IMR-90 (cell line): ENCODE measurements at regions not wholly inside any gene's neighbourhood (a gene's known extent, or its start where the extent isn't known, plus 50 kb on each side); places are given as distances from the start of the nearest gene placed in this dataset.

Source experiments
- ATAC-seq: fragments of 200-7000 bp; cut with Tn5 transposase; 2 replicates; pipeline ENCODE4 v1.9.1; 2020; ENCODE audit warnings: low read depth, mild to moderate bottlenecking, moderate library complexity
- BruUV-seq: library from RNA; stranded (reverse); fragments of 400-500 nt; replicated peaks from 2 replicates; lab custom pipeline; 2021; lab: Mats Ljungman, UMichigan
- CTCF ChIA-PET: fragments of 300-600 bp; formaldehyde crosslinking; extraction: SDS; loops from one replicate; lab custom pipeline; 2021; ENCODE audit warnings: antibody characterized with exemption; lab: Yijun Ruan, JAX
- POLR2A ChIA-PET: fragments of 300-600 bp; sonication (Branson Sonifier 250); formaldehyde crosslinking; loops from one replicate; lab custom pipeline; 2022; ENCODE audit warnings: antibody characterized with exemption; ENCODE audit not compliant: unreplicated experiment; lab: Charles Lee
- DNase-seq: peaks from one replicate; pipeline ENCODE4 v3.0.0; 2013
- H2AFZ ChIP-seq: replicated peaks from 2 replicates; pipeline ENCODE3; 2013; ENCODE audit warnings: low read length, mild to moderate bottlenecking; ENCODE audit not compliant: poor library complexity
- H2AK5ac ChIP-seq: 2 replicates; pipeline ENCODE4 v1.6.1; 2013; ENCODE audit warnings: low read depth, low read length, inconsistent platforms
- H2AK9ac ChIP-seq: replicated peaks from 2 replicates; pipeline ENCODE3; 2013; ENCODE audit warnings: mild to moderate bottlenecking, low read depth, low read length, moderate library complexity; ENCODE audit not compliant: poor library complexity
- H2BK120ac ChIP-seq: 2 replicates; pipeline ENCODE4 v1.6.1; 2013; ENCODE audit warnings: low read depth, low read length, inconsistent platforms
- H2BK15ac ChIP-seq: 3 replicates; pipeline ENCODE4 v1.6.1; 2013; ENCODE audit warnings: low read depth, low read length, inconsistent platforms
- H2BK20ac ChIP-seq: 2 replicates; pipeline ENCODE4 v1.6.1; 2013; ENCODE audit warnings: low read depth, mild to moderate bottlenecking, inconsistent platforms, low read length, moderate library complexity
- H2BK5ac ChIP-seq: 2 replicates; pipeline ENCODE4 v1.6.1; 2013; ENCODE audit warnings: mild to moderate bottlenecking, low read depth, low read length, inconsistent platforms; ENCODE audit not compliant: poor library complexity, severe bottlenecking
- H3K14ac ChIP-seq: replicated peaks from 2 replicates; pipeline ENCODE4 v1.6.1; 2013; ENCODE audit warnings: low read depth, low read length, inconsistent platforms
- H3K18ac ChIP-seq: 2 replicates; pipeline ENCODE4 v1.6.1; 2013; ENCODE audit warnings: low read depth, low read length, control low read depth
- H3K23ac ChIP-seq: 2 replicates; pipeline ENCODE4 v1.6.1; 2013; ENCODE audit warnings: low read depth, low read length, inconsistent platforms
- H3K27ac ChIP-seq: 2 replicates; pipeline ENCODE4 v1.5.1; 2013; ENCODE audit warnings: mild to moderate bottlenecking, control low read depth, low read length; ENCODE audit not compliant: insufficient read depth
- H3K27me3 ChIP-seq: 2 replicates; pipeline ENCODE4 v1.6.1; 2013; ENCODE audit warnings: low read length; ENCODE audit not compliant: control insufficient read depth, insufficient read depth
- H3K36me3 ChIP-seq: 2 replicates; pipeline ENCODE4 v1.6.1; 2013; ENCODE audit warnings: low read length, mixed read lengths; ENCODE audit not compliant: control insufficient read depth, insufficient read depth
- H3K4ac ChIP-seq: 2 replicates; pipeline ENCODE4 v1.6.1; 2013; ENCODE audit warnings: low read depth, low read length, inconsistent platforms
- H3K4me1 ChIP-seq: 2 replicates; pipeline ENCODE4 v1.6.1; 2013; ENCODE audit warnings: low read length, mixed read lengths; ENCODE audit not compliant: control insufficient read depth, insufficient read depth
- H3K4me2 ChIP-seq: 2 replicates; pipeline ENCODE4 v1.6.1; 2013; ENCODE audit warnings: low read depth, mild to moderate bottlenecking, control low read depth, low read length, moderate library complexity
- H3K4me3 ChIP-seq: 2 replicates; pipeline ENCODE4 v1.5.1; 2013; ENCODE audit warnings: low read depth, mild to moderate bottlenecking, control low read depth, low read length, moderate library complexity; ENCODE audit not compliant: insufficient read depth
- H3K56ac ChIP-seq: 2 replicates; pipeline ENCODE4 v1.6.1; 2013; ENCODE audit warnings: low read length, inconsistent platforms; ENCODE audit not compliant: insufficient read depth; ENCODE audit errors: extremely low read depth
- H3K79me1 ChIP-seq, 2 experiments: 2 replicates each; pipeline ENCODE4 v1.6.1; 2013; ENCODE audit warnings: low read length in 2 of 2, inconsistent platforms in 1 of 2, low read depth in 1 of 2
- H3K9ac ChIP-seq: 2 replicates; pipeline ENCODE4 v1.6.1; 2013; ENCODE audit warnings: low read depth, low read length, control low read depth
- H3K9me1 ChIP-seq: 2 replicates; pipeline ENCODE4 v1.6.1; 2013; ENCODE audit warnings: low read length, inconsistent platforms; ENCODE audit not compliant: insufficient read depth
- H3K9me3 ChIP-seq: 2 replicates; pipeline ENCODE4 v1.6.1; 2013; ENCODE audit warnings: low read length; ENCODE audit not compliant: control insufficient read depth, insufficient read depth
- H4K20me1 ChIP-seq: 2 replicates; pipeline ENCODE4 v1.6.1; 2013; ENCODE audit warnings: low read length, inconsistent platforms; ENCODE audit not compliant: insufficient read depth
- H4K5ac ChIP-seq: 2 replicates; pipeline ENCODE4 v1.6.1; 2013; ENCODE audit warnings: mild to moderate bottlenecking, low read depth, low read length, control low read depth
- H4K8ac ChIP-seq, 2 experiments: 2 replicates each; pipeline ENCODE4 v1.6.1; 2013; ENCODE audit warnings: low read depth in 2 of 2, low read length in 2 of 2, control low read depth in 1 of 2, inconsistent platforms in 1 of 2
- H4K91ac ChIP-seq: 2 replicates; pipeline ENCODE4 v1.6.1; 2013; ENCODE audit warnings: low read depth, low read length, inconsistent platforms; ENCODE audit not compliant: insufficient read depth
- BHLHE40 ChIP-seq: fragments of 150-350 bp; IDR thresholded peaks from 2 replicates; pipeline ENCODE4 v1.6.1; 2016; ENCODE audit warnings: mild to moderate bottlenecking, low read depth, low read length
- CHD1 ChIP-seq: IDR thresholded peaks from 2 replicates; pipeline ENCODE4 v1.6.1; 2012; ENCODE audit warnings: low read depth, low read length, improper control_type of control experiment
- CTCF ChIP-seq: conservative IDR thresholded peaks from 2 replicates; pipeline ENCODE4 v1.5.1; 2012; ENCODE audit warnings: mild to moderate bottlenecking, low read depth, low read length, improper control_type of control experiment
- FOS ChIP-seq: fragments of 150-350 bp; IDR thresholded peaks from 2 replicates; pipeline ENCODE4 v1.6.1; 2016; ENCODE audit warnings: low read depth, low read length
- MAFK ChIP-seq: IDR thresholded peaks from 2 replicates; pipeline ENCODE4 v1.6.1; 2012; ENCODE audit warnings: low read depth, low read length, improper control_type of control experiment
- MAZ ChIP-seq: IDR thresholded peaks from 2 replicates; pipeline ENCODE4 v1.6.1; 2012; ENCODE audit warnings: low read depth, mild to moderate bottlenecking, low read length, improper control_type of control experiment, moderate library complexity, borderline replicate concordance
- NFE2L2 ChIP-seq: fragments of 150-350 bp; IDR thresholded peaks from 2 replicates; pipeline ENCODE4 v1.6.1; 2016; ENCODE audit warnings: low read depth, mild to moderate bottlenecking, low read length
- POLR2A ChIP-seq: IDR thresholded peaks from 2 replicates; pipeline ENCODE4 v1.6.1; 2012; ENCODE audit warnings: mild to moderate bottlenecking, low read depth, low read length
- RAD21 ChIP-seq: IDR thresholded peaks from 2 replicates; pipeline ENCODE4 v1.6.1; 2012; ENCODE audit warnings: low read length, improper control_type of control experiment
- RCOR1 ChIP-seq: IDR thresholded peaks from 2 replicates; pipeline ENCODE4 v1.6.1; 2012; ENCODE audit warnings: mild to moderate bottlenecking, low read length, improper control_type of control experiment; ENCODE audit not compliant: insufficient replicate concordance
- RFX5 ChIP-seq: IDR thresholded peaks from 2 replicates; pipeline ENCODE4 v1.8.0; 2012; ENCODE audit warnings: low read depth, mild to moderate bottlenecking, low read length, moderate library complexity
- SMC3 ChIP-seq: fragments of 150-350 bp; IDR thresholded peaks from 2 replicates; pipeline ENCODE4 v1.6.1; 2016; ENCODE audit warnings: low read depth, mild to moderate bottlenecking, antibody characterized with exemption, low read length, moderate library complexity
- WGBS, 2 experiments: methylation state at CpG; one replicate each; pipeline versions ENCODE4 v1.1.5 to v1.1.7; 2013; ENCODE audit warnings: missing lambda C conversion rate in 2 of 2; ENCODE audit not compliant: insufficient read length in 1 of 2; ENCODE audit errors: extremely low coverage in 2 of 2; 5-methylcytosine and 5-hydroxymethylcytosine counted together
- dilution Hi-C: fragments of 300-500 bp; cut with HindIII; formaldehyde crosslinking; loops from one replicate; pipeline ENCODE4 v1.14.3; 2018; ENCODE audit warnings: low sequenced_read_pairs; ENCODE audit not compliant: unreplicated experiment
- in situ Hi-C: fragments of 300-500 bp; cut with MboI; formaldehyde crosslinking; loops from 3 replicates; pipeline ENCODE4 v1.14.3; 2019; ENCODE audit warnings: low sequenced_read_pairs, inconsistent platforms, mixed read lengths
- intact Hi-C: fragments of 100-400 bp; cut with micrococcal nuclease; formaldehyde crosslinking; loops from 2 replicates; pipeline ENCODE4 v1.10.0; 2022

GRCh38 chr3:151971814-151972579 lies 98.6 kb downstream of the SUCNR1 start:
- ChIA-PET CTCF (no interaction called here), POLR2A (no interaction called here)
- no peak overlapping the region for H2BK15ac ChIP-seq
- WGBS, 2 experiments: no CpG with 5 or more reads among the region's 5 CpGs
- H3K14ac ChIP-seq: no peak overlapping the region
- H2BK5ac ChIP-seq: no peak overlapping the region
- no peak overlapping the region for H3K27ac ChIP-seq
- H2BK120ac ChIP-seq: no peak overlapping the region
- no peak for ATAC-seq
- no peak overlapping the region for H3K23ac ChIP-seq
- no peak overlapping the region for H2AK9ac ChIP-seq
- H4K5ac ChIP-seq: no peak overlapping the region
- H3K4me1 ChIP-seq: peaks cover 2% of the 10 kb centered on the region; the same call in 1 of the 2 replicates
- dilution Hi-C loops (no loop called here), intact Hi-C loops (no loop called here), in situ Hi-C loops (no loop called here)
- TF ChIP-seq SMC3: no peak
- no peak for TF ChIP-seq MAFK
- TF ChIP-seq RFX5: no peak
- TF ChIP-seq BHLHE40: no peak
- no peak for TF ChIP-seq RAD21
- TF ChIP-seq FOS: no peak
- TF ChIP-seq RCOR1: no peak
- TF ChIP-seq NFE2L2: no peak
- TF ChIP-seq POLR2A: no peak
- TF ChIP-seq MAZ: no peak
- no peak for TF ChIP-seq CTCF
- no peak for TF ChIP-seq CHD1
- H4K8ac ChIP-seq: no peak overlapping the region
- no peak overlapping the region for H3K18ac ChIP-seq
- H2BK20ac ChIP-seq: no peak overlapping the region; the same call in 1 of the 2 replicates
- no peaks in the 10 kb centered on the region for H3K27me3 ChIP-seq
- H2AK5ac ChIP-seq: no peak overlapping the region
- no peaks in the 10 kb centered on the region for H4K20me1 ChIP-seq
- H3K4ac ChIP-seq: no peak overlapping the region
- no peaks in the 10 kb centered on the region for H3K36me3 ChIP-seq
- no peak overlapping the region for H3K9ac ChIP-seq
- no peak overlapping the region for H2AFZ ChIP-seq
- H3K9me3 ChIP-seq: no peaks in the 10 kb centered on the region
- BruUV-seq: no TSS peak
- no peaks in the 10 kb centered on the region; a peak in 1 of 4 replicates for H3K79me1 ChIP-seq
- H3K9me1 ChIP-seq: no peaks in the 10 kb centered on the region
- peak; percentile 16 for DNase-seq
- no peak overlapping the region for H3K56ac ChIP-seq
- no peak overlapping the region for H4K91ac ChIP-seq
- no peak overlapping the region for H3K4me3 ChIP-seq
- H3K4me2 ChIP-seq: no peak overlapping the region
